HK-2 (cell line): ENCODE measurements at regions not wholly inside any gene's neighbourhood (a gene's known extent, or its start where the extent isn't known, plus 50 kb on each side); places are given as distances from the start of the nearest gene placed in this dataset.
"Not testable (repeated sequence)": the region's sequence is repeated elsewhere in the genome, so short reads cannot be mapped to it uniquely, and the experiment has no call there.

ENCODE experiments used
- DNase-seq: peaks from one replicate; pipeline ENCODE4 v3.0.0-alpha.2; 2018; ENCODE audit not compliant: unreplicated experiment

DNA sequence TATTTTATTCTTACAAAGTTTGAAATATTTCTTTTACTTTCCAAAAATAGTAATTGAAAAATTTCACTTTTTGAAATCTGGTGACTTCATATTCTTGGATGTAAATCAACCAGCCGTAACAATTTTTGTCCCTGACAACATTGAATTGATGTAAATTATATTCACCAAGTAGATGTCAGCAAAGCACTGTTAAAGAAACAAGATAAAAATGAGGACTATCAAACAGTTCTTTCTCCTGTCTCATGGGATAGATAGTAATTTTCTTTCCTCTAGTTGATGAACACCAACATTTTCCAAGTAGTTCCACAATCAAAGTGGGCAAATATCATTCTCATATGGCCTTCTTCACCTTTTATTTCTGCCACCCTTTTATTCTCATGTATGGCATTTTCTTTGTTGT, 1461.9 kb downstream of the MAT2B start:
- DNase-seq, result no peak

DNA sequence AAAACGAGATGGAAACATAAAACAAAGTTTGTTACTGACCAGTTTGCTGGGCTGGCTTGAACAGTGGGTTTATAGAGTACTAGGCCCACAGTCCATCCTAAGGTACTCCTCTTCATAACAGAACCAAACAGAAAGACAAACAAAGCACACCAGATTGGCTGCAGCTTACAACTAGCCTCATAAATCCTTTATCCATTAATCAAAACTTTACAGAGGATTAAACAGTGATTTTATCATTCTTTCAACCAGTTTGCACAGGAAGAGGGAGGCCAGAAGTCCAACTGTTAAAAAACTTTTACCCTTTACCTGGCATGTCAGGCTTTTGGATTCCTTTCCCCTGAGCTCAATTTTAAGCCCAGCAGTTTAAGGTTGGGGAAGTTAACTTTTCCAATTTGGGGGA, 1467.6 kb downstream of the MAT2B start:
- DNase-seq, result no peak

DNA sequence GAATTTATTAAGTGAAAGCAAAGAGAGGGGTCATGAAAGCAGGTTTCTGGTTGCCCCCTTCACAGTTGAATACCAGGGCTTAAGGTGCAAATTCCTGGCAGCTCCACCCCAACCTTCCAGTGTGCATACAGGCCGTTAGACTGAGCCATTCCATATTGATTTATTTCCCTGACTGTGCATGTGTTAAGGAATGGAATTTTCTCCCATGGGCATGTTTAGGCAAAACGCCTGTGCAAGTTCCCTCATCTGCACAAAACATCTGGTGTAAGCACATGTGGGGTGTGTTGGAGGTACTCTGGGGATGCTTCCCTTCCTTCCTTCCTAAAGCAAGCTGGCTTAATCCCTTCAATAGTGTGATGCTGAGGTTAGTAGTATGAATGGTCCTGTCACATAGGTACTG, 1470.6 kb downstream of the MAT2B start:
- DNase-seq, result no peak

DNA sequence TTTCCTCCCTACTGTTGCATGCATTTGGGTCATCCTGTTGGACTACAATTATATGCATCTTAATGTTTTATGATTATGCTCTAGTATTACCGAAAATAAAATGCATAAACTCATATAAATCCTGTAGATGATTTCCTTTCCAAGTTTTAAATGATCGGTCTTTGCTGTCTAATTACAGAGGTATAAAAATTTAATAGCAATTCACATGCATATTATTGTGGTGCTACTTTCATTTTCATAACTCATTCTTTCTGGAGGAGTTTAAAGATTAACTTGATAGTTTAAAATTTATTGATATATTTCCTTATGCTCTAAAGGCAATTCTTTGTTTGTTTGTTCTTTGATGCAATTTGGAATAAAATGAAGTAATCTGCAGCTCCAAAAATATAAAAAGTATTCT, 1475.1 kb downstream of the MAT2B start:
- DNase-seq, result no peak

DNA sequence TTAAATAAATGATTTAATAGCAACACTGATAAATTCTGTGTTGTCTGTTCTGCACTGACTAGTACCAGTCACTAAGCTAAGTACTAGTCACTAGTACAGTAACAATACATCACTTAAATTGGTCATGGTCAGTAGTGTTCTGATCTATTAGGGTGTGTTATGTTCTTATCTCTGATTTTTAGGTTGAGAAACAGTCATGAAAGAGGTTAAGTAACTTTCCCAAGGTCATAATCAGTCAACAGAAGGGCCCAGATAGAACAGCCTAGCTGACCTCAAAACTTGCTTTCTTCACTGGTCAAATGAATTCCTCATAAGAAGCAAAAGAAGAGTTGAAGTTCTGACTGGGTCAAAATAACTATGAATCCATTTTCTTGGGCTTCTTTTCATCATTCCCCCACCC, 1492.7 kb downstream of the MAT2B start:
- no peak for DNase-seq

DNA sequence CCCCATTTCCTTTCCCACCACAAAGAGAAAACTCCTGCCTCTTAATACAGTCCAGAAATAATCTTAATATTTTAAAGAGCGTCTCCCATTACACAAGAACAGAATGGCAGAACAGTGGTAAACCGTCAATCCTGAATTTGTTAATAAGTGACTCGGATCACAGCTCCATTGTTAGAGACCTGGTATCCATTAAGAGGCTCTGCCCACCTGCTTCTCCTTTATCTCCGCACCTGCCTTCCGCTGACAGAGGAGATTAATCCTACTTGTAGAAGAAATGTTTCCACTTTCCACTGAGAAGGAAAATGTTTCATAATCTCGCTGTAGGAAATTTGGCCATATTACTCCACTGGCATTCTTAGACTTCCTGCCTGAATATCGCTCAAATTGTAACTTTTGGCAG, 1493.2 kb downstream of the MAT2B start:
- no peak for DNase-seq

DNA sequence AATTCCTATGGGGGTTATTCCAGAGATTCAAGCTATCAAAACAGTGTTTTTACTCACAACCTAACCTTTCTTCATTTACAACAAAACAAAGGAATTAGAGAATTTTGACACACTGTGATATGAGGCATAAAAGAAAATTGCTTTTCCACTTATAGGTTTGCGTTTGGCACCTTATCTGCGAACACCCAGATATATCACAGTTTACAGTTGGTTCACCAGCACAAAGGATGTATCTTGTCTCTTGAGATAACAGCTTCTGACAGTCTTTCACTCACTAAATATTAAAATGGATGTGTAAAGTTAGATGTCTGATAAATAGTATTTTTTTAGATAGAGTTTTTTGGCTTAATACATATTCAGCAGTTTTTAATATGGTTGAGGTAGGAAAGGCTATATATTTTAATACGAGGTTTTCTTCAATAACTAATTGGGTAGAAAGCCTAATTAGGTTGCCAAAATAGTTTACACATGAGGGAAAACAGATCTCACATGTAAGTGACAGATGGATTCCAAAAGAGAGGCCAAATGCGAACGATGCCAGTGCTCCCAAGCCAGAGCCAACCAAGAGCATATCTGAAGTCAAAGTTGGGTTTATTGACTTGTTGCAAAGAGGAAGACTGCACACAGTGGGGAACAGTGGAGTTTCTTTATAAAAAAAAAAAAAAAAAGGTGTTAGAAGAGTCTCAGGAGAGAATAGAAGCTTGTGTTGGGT, 1495.2 kb downstream of the MAT2B start:
- no peak for DNase-seq

DNA sequence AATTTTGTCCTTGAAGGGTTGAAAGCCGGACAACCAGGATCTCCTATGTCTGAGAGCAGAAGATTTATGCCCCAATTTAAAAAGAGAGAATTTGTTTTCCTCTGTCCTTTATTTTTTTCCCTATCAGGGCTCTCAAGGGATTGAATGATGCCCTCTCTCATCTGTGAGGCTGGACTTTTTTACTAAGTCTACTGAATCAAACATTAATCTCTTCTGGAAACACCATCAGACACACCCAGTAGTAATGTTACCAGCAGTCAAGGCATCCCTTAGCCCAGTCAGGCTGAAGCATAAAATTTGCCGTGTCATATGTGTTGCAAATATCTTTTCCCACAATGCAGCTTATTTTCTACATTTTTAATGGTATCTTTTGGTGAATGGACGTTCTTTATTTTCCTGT, 1497.9 kb downstream of the MAT2B start:
- no peak for DNase-seq

DNA sequence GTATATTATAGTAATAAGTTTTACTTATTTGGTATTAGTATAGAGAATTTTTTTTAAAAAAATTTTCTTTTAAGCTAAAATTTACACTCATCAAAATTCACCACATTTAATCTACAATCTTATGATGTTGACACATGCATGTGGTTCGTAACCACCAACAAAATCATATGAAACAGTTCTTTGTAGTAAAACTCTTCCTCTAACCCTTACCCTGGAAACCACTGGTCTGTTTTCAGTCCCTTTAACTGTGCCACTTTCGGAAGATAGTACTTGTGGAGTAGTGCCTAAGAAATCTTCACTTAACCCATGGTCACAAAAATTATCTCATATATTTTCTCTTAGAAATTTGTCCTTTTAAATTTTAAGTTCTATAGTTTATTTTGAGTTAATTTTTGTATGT, 1498.8 kb downstream of the MAT2B start:
- no peak for DNase-seq

DNA sequence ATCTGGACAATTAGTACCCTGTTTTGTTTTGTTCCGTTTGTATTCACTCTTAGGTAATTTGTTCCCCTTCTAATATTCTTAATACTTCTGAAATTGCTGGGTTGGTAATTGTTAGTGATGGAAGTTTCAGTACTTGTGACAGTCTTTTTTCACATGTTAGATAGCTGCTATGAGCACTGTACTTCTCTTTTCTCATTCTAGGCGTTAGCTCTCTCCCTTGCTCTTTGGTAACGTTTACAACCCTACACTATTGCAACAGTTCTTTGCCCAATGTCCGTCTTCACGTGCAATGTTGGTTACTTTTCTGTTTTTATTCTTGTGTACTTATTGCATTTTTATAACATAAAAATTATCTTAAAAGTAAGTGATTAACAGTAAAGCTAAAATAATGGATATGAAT, 1509.0 kb downstream of the MAT2B start:
- DNase-seq, result no peak

DNA sequence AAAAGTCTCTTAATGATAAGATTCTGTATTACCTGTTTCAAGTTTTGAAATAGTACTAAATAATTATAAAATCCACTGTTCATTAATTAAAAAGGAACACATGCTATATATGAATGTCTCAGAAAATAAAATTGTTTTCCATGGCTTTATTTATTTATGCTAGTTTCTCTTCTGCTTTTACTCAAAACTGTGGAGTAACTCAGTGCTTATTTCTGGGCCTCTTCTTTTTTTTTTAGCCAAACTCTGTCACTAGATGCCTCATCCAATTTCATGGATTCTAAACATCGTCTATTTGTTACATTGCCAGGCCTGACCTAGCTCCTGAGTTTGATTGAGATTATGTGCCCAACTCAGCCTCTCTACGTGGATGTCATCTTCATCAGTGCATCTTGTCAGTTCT, 1509.7 kb downstream of the MAT2B start:
- DNase-seq, result no peak

DNA sequence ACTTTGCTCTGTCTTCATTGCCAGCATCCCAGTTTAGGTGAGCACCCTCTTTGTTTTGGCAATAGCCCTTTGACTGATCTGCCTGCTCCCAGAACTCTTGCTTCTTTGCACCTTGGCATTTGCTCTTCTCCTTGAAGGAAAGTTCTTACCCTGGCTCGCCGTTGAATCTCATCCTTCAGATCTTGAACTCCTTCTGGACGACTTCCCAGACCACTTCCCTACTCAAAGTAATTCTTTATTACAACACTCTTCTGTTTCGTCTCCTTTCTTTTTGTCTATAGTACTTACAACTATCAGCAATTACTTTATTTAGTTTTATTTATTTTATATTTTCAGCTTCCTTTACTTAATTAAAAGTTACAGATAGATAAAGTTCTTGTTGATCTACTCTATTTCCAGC, 1510.1 kb downstream of the MAT2B start:
- no peak for DNase-seq

DNA sequence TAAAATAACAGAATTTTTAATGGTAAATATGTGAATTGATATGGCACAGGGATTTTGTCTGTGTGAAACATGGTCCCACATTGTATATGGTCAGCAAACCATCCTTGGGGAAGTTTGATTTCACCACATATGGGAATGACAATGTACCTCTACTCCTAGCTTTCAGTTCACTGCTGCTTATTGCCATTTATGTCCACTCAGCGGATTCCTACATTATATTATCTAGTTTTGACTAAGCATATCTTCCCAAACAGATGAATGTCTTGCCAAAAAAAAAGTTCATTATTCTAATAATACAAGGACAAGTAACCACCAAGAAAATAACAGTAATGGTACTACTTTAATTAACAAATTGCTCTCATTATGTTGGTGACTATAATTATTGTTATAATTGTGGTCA, 1521.6 kb downstream of the MAT2B start:
- no peak for DNase-seq

DNA sequence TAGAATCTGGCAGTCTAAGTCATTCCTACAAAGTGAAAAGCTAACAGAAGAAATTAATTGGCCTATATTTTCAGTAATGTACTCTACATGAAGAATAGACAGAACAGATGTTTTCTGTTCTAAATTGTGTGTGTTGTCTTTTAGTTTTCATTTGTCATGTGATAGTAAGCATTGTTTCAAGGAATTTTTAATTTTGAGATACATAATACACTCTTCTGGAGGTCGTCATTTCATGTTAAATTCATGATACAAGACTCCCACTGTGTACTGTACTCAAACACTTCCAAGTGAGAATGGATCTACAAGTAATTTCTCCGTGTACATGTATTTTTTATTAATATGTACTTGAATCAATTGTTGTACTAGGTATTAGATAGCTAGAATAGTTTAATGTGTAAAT, 1522.9 kb downstream of the MAT2B start:
- DNase-seq, result no peak

DNA sequence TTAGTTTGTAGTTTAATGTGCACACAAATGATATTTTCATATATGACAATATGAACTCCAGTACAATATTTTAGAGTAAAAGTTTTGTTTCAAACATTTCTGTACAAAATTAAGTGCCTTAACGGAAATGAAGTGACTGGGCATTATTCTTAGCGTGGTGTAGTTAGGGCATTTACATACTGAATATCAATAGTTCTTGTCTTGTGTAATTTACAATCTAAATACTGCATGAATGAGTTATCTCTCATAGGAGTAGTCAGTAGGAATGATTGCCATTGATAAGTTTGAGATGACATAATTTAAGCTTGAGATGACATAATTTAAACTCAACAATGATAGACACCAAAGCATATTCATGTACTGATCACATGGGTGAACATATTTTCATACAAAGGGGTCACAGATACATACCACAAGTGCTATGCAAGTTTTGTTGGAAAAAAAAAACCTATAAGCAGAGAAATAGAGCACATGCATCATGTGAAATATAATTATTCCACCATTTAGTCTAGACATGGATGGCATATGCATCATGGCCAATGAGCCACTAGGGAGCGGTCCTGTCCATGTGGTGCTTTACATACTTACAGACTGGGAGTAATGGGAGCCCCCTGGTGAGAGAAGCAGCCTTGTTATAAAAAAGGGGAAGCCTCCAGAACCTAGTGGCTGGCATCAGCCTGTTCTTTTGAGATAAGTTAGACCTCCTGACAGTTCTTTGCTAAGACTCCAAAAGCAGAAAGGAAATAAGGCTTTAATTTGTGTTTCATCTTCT, 1523.9 kb downstream of the MAT2B start:
- DNase-seq, result no peak

DNA sequence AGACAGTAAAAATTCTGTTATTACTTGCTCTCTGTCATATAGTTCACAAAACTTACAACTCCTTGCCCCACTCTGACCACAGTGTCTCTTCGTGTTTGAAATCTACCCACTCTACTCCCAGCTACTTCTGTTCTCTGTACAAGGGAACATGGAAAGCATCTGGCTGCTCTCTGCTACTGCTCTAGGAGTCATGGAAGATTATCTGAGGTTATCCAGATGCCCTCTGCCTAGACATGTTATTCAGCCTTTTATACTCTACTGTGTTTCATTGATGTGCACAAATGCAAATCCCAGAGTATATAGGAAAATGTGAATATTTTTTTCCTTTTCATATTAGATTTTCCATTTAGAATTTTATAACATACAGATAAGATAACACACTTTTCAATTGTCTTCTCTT, 1525.6 kb downstream of the MAT2B start:
- no peak for DNase-seq

DNA sequence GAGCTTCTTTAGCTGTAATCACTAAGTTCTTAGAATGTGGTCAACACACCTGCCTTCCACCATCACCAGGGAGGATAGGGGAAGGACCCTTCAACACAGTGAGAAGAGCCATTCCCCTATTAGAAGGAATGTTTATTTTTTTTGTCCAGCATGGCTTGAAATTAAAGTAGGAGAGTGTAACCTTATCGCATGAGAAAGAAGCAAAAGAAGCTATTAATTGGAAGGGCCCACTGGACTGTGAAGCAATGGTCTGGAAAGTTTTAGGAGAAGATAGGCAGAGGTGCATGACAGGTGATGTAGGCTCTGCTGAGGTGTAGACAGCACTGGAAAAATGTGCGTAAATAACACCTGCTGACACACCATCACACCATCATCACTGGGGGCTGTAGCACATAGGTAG, 1526.0 kb downstream of the MAT2B start:
- DNase-seq, result no peak

DNA sequence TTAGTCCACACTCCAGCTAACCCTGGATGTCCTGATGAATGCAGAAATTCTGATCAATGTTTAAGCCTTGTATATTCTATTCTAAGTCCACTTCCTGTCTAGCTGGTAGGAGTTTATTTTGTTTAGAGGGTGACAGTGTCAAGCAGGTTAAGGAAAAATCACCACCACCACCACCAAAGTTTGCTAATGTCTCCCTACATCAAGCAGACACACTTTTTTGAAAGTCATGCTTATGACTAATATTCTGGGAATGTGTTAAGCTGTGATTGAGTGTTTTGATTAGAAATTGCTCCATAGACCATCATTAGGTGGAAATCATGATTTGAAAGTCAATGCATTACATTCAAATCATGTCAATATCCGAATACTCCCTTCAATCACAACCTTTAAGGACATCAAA, 1530.1 kb downstream of the MAT2B start:
- DNase-seq, result no peak

DNA sequence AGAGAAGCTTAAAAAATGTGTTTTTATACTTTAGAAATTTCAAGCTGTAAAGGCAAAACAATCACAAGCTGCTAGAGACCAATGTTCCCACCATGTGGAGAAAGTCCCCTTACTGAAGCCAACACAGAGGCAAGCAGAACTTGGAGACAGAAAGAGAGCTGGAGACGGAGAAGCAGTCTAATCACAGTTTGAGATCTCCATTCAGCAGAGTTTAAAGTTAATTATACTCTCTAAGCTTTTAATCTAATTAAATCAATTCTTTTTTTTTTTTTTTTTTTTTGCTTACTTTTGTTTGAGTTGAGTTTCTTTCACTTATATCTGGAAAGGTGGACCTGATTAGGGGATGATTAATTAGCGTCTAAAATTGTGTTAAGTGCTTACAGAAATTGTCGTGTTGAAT, 1534.3 kb downstream of the MAT2B start:
- DNase-seq, result no peak

DNA sequence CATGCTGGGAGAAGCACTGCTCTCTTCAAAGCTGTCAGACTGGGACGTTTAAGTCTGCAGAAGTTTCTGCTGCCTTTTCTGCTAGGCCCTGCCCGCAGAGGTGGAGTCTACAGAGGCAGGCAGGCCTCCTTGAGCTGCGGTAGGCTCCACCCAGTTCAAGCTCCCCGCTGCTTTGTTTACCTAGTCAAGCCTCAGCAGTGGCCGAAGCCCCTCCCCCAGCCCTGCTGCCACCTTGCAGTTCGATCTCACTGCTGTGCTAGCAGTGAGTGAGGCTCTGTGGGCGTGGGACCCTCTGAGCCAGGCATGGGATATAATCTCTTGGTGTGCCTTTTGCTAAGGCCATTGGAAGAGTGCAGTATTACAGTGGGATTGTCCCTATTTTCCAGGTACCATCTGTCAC, 1540.5 kb downstream of the MAT2B start:
- not testable (repeated sequence) for DNase-seq

DNA sequence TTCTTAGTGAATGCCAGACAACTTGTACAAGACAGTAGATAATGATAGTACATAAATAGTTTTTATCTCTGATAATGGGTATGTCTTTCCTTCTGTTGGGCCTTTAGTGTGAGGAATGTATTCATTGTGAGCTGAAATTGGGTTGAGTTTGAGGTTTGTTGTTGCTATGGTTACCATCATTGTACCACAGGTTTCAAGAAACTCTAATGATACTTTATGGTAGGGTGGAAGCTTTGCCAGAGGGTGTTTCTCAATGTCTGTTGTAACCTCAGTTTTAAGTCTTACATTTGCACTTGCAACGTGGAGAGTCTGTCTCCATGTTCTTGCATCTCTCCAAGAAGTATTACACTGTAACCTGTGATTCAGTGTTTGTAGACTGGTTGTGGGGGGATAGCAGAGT, 1550.1 kb downstream of the MAT2B start:
- no peak for DNase-seq

DNA sequence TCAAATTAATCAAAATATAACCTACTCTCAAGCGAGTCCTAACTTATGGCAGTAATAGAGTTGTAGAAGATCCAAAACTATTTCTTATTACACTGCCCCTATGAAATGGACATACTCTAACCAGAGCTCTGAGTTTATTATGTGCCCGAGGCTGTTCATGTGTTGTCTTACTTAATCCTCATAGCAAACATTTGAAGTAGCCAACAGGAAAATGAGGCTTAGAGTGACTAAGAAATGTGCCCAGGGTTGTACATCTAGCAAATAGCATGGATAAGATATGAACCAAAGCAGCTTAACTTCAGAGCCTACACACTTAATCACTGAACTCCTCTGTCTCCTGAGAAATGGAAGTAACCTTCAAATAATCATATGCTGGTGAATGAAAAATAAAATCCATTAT, 1551.7 kb downstream of the MAT2B start:
- no peak for DNase-seq

DNA sequence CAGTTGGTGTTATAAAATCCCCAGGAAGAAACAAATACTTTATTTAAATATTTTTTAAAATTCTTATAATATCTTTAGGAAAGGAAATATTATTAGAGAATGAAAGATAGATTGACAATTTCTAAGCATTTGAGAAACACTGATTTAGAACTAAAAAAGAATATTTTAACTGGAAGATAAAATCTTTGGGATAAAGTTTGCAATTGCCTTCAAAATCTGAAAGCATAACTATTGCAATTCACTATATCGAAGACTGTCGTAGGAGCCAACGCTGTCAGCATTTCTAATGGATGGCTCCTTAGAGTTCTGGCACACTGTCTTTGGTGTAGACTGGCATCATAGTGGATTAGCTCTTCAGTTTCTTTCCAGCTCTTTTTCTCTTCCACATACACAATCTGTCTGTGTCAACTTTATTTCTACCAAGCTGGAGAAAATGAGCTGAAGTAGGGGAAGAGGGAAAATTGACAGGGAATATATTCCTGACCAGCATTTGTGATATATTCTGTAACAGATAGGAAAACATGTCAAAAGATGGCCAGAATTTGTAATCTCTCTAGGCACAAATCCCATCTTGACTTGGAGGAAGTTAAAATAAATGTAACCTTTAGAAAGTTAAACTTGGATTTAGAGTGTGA, 1561.4 kb downstream of the MAT2B start:
- no peak for DNase-seq
